ENCODE measurements at regions not wholly inside any gene's neighbourhood (a gene's known extent, or its start where the extent isn't known, plus 50 kb on each side); places are given as distances from the start of the nearest gene placed in this dataset.
A peak's percentile ranks its signal among the peaks of the same experiment; 100 is the strongest.

- DNase-seq, result no peak
These were observed 326.1 kb downstream of the PRL start for GRCh38 chr6:21970569-21971300.

- DNase-seq, result no peak
These were observed 325.3 kb downstream of the PRL start for GRCh38 chr6:21971541-21971940.

GRCh38 chr6:21972516-21972915 lies 324.3 kb downstream of the PRL start:
- no peak for DNase-seq

GRCh38 chr6:21977346-21977745 lies 319.5 kb downstream of the PRL start:
- DNase-seq, result no peak

- no peak for DNase-seq
These were observed 315.5 kb downstream of the PRL start for GRCh38 chr6:21981235-21981833.

- no peak for DNase-seq
These were observed 312.7 kb downstream of the PRL start for GRCh38 chr6:21984135-21984534.

GRCh38 chr6:21984561-21984960 lies 312.3 kb downstream of the PRL start:
- DNase-seq, result no peak

GRCh38 chr6:21985904-21986303 lies 310.9 kb downstream of the PRL start:
- no peak for DNase-seq

- no peak for DNase-seq
These were observed 310.1 kb downstream of the PRL start for GRCh38 chr6:21986703-21987102.

- DNase-seq, result peak; percentile 8
These were observed 309.3 kb downstream of the PRL start for GRCh38 chr6:21987501-21987957.

- no peak for DNase-seq
These were observed 306.3 kb downstream of the PRL start for GRCh38 chr6:21990577-21990976.

GRCh38 chr6:21992178-21992967 lies 304.5 kb downstream of the PRL start:
- DNase-seq, result no peak

- DNase-seq, result no peak
These were observed 303.0 kb downstream of the PRL start for GRCh38 chr6:21993841-21994240.

- DNase-seq, result no peak
These were observed 302.0 kb downstream of the PRL start for GRCh38 chr6:21994821-21995220.

GRCh38 chr6:21995318-21995717 lies 301.5 kb downstream of the PRL start:
- no peak for DNase-seq

GRCh38 chr6:21996425-21997118 lies 300.3 kb downstream of the PRL start:
- DNase-seq, result no peak

GRCh38 chr6:21997119-21998037 lies 299.5 kb downstream of the PRL start:
- DNase-seq, result no peak

- DNase-seq, result no peak
These were observed 298.3 kb downstream of the PRL start for GRCh38 chr6:21998582-21998981.

GRCh38 chr6:21999012-21999528 lies 297.8 kb downstream of the PRL start:
- no peak for DNase-seq

GRCh38 chr6:21999741-22000140 lies 297.1 kb downstream of the PRL start:
- no peak for DNase-seq

GRCh38 chr6:22001396-22002027 lies 295.3 kb downstream of the PRL start:
- no peak for DNase-seq

Measured in CD4-positive, alpha-beta T cell treated with Interleukin-17A for 1 hour (primary cell).